ENCODE measurements at regions not wholly inside any gene's neighbourhood (a gene's known extent, or its start where the extent isn't known, plus 50 kb on each side); places are given as distances from the start of the nearest gene placed in this dataset.
A peak's percentile ranks its signal among the peaks of the same experiment; 100 is the strongest.

GRCh38 chr6:12233693-12234571, 56.2 kb upstream of the EDN1 start:
- no peaks in the 10 kb centered on the region for H3K9me3 ChIP-seq
- no peaks in the 10 kb centered on the region for H3K4me1 ChIP-seq
- no peaks in the 10 kb centered on the region for H3K27me3 ChIP-seq (ENCODE audit: insufficient read depth in 3 of 3, low read length in 2 of 3)
- intact Hi-C loops (cut with DNase I), result loop anchor here (2.0 to 10.0 kb wide), 5 partner anchors 409 to 649 kb away; no protein-coding TSS in a partner anchor
- DNase-seq (no peak), ATAC-seq (peak in 3 of 4 donors; percentile 49 to 77 (median 62))
- 77 to 83% (median 80%) methylated on average over 4 of the region's 4 CpGs for WGBS, 3 donors
- peak; percentile 73 for TF ChIP-seq CTCF (IDR thresholded peaks at IDR 0.05)
- no peak overlapping the region for H3K4me3 ChIP-seq
- no peaks in the 10 kb centered on the region for H3K36me3 ChIP-seq (ENCODE audit: insufficient read depth in 1 of 2, low read depth in 1 of 2)
- H3K27ac ChIP-seq, result no peak overlapping the region

- no peak for DNase-seq
- no peak for TF ChIP-seq CTCF (IDR thresholded peaks at IDR 0.05)
- no peak overlapping the region for H3K27ac ChIP-seq
- H3K9me3 ChIP-seq, result no peaks in the 10 kb centered on the region
- H3K4me1 ChIP-seq, result no peaks in the 10 kb centered on the region
- no peaks in the 10 kb centered on the region for H3K36me3 ChIP-seq (ENCODE audit: insufficient read depth in 1 of 2, low read depth in 1 of 2)
- 83 to 84% (median 83%) methylated on average over 5 of the region's 5 CpGs for WGBS, 3 donors
- no peak overlapping the region for H3K4me3 ChIP-seq
- intact Hi-C loops (cut with DNase I), result loop anchor here (2.0 to 10.0 kb wide), 4 partner anchors 411 to 651 kb away; no protein-coding TSS in a partner anchor
- ATAC-seq, result no peak
- no peaks in the 10 kb centered on the region for H3K27me3 ChIP-seq (ENCODE audit: insufficient read depth in 3 of 3, low read length in 2 of 3)
Observed at GRCh38 chr6:12235341-12235740, 54.8 kb upstream of the EDN1 start.

- H3K4me1 ChIP-seq, result no peaks in the 10 kb centered on the region
- no peak overlapping the region for H3K27ac ChIP-seq
- 70 to 81% (median 79%) methylated on average over 8 of the region's 8 CpGs for WGBS, 3 donors
- H3K36me3 ChIP-seq (ENCODE audit: insufficient read depth in 1 of 2, low read depth in 1 of 2), result no peaks in the 10 kb centered on the region
- no peak for TF ChIP-seq CTCF (IDR thresholded peaks at IDR 0.05)
- H3K4me3 ChIP-seq, result no peak overlapping the region
- intact Hi-C loops (cut with DNase I), result loop anchor here (10.0 kb wide), 2 partner anchors 413 to 653 kb away; no protein-coding TSS in a partner anchor
- ATAC-seq, result no peak
- H3K9me3 ChIP-seq, result no peaks in the 10 kb centered on the region
- DNase-seq, result no peak
- H3K27me3 ChIP-seq (ENCODE audit: insufficient read depth in 3 of 3, low read length in 2 of 3), result no peaks in the 10 kb centered on the region
Observed at GRCh38 chr6:12238219-12238618, 51.9 kb upstream of the EDN1 start.

Data from psoas muscle (tissue), 7 donors.